ENCODE measurements at regions not wholly inside any gene's neighbourhood (a gene's known extent, or its start where the extent isn't known, plus 50 kb on each side); places are given as distances from the start of the nearest gene placed in this dataset.
"Not testable (repeated sequence)": the region's sequence is repeated elsewhere in the genome, so short reads cannot be mapped to it uniquely, and the experiment has no call there.

GRCh38 chr22:34306361-34306760, 386.1 kb upstream of the LARGE1 start:
- DNase-seq (ENCODE audit: low read depth in 2 of 2) = no peak

- DNase-seq (ENCODE audit: low read depth in 2 of 2) = no peak
Observed at GRCh38 chr22:34308101-34308500, 387.8 kb upstream of the LARGE1 start.

DNA sequence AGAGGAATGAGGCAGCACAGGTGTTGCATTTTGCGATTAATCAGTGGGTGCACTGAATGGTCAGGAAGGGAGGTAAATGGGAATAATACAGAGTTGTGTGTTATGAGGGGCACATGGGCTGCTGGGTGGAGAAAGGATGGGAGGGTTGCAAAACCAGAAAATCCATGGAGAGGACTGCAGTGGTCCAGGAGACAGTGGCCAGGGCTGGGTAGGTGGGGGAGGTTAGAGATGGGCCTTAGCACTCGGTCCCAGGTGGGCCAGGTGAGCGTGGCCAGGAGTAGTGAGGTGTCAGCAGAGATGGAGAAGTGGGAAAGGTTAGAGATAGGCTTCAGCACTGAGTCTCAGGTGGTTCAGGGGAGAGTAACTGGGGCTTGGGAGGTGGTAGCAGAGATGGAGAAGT, 399.1 kb upstream of the LARGE1 start:
- no peak for DNase-seq (ENCODE audit: low read depth in 2 of 2)

GRCh38 chr22:34324763-34325162, 404.5 kb upstream of the LARGE1 start:
- DNase-seq (ENCODE audit: low read depth in 2 of 2) = no peak

GRCh38 chr22:34326901-34327300, 406.6 kb upstream of the LARGE1 start:
- DNase-seq (ENCODE audit: low read depth in 2 of 2) = no peak

GRCh38 chr22:34330432-34330831, 410.2 kb upstream of the LARGE1 start:
- DNase-seq (ENCODE audit: low read depth in 2 of 2) = no peak

DNA sequence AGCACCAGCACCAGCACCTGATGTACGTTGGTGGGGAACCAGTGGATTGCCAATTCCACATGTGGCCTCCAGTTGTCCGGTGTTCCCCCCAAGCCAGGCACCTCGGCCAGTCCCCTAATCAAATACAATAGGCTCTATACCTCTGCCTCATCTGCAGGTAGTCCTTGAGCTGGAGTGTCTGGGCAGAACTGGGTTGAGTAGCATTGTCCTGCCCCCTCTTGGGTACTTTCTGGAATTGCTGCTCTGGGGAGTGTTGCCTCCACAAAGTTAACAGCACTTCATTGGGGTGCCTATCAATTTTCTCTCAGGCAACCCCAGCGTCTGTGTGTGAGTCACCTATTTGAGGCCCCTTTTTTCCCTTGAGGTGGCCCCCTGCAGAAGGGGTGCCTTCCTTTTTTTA, 413.0 kb upstream of the LARGE1 start:
- DNase-seq (ENCODE audit: low read depth in 2 of 2) = no peak

GRCh38 chr22:34334893-34335292, 414.6 kb upstream of the LARGE1 start:
- no peak for DNase-seq (ENCODE audit: low read depth in 2 of 2)

- DNase-seq (ENCODE audit: low read depth in 2 of 2) = no peak
Observed at GRCh38 chr22:34344702-34345101, 424.4 kb upstream of the LARGE1 start.

DNA sequence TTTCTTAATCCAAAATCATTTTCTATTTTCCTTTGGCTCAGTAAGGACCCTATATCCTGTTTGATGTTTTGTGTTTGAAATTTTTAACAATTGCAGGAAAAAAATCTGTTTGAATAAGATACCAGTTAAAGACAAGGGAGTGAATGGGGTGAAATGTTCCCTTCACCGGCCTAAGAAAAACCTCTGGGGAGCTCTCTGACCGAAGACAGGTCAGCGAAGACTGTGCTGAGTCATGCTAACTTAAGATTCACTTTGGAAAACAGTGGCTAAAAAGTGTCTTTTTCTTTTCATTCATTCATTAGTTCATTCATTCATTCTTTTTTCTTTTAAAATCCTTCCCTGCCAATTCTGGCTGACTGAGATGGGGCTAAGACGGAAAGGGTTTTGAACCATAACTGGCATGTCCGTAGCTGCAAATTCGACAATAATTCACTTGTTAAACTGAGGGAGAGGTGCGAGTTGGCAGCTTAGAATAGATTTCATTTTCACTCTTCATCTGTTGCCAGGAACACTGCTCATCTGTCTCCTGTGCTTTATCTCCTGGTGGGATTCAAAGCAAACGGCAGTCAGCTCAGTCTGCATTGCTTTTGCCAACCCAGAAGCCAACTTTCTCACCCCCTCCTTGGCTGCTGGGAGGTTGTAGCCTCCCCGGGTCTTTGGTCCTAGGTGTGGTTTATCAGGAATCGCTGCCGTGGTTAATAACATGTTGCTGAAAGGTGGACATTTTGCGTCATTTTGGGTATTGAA, 434.0 kb upstream of the LARGE1 start:
- DNase-seq (ENCODE audit: low read depth in 2 of 2) = no peak

- no peak for DNase-seq (ENCODE audit: low read depth in 2 of 2)
Observed at GRCh38 chr22:34356481-34356880, 436.2 kb upstream of the LARGE1 start.

DNA sequence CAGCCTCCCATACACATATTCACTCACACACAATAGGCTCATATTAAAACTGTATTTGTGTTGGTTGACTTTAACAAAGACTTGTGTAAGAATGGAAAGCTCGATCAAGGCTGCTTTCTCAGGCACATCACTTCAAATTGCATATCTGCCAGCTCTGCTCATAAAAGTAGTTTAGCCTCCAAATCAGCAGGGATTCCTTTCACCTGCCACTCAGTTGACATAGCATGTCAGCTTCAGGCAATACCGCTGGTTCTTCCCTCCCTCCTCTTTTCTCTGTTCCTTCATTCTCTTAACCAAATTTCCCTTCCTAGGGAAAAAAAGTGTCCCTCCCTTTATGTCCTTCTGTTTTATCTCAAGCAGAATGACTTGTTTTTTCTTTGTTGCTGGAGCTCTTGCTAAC, 450.4 kb upstream of the LARGE1 start:
- no peak for DNase-seq (ENCODE audit: low read depth in 2 of 2)

GRCh38 chr22:34379825-34380224, 459.5 kb upstream of the LARGE1 start:
- DNase-seq (ENCODE audit: low read depth in 2 of 2) = no peak

- no peak for DNase-seq (ENCODE audit: low read depth in 2 of 2)
Observed at GRCh38 chr22:34380532-34380931, 460.3 kb upstream of the LARGE1 start.

GRCh38 chr22:34390400-34390799, 470.1 kb upstream of the LARGE1 start:
- DNase-seq (ENCODE audit: low read depth in 2 of 2) = no peak

- no peak for DNase-seq (ENCODE audit: low read depth in 2 of 2)
Observed at GRCh38 chr22:34395370-34395769, 475.1 kb upstream of the LARGE1 start.

- no peak for DNase-seq (ENCODE audit: low read depth in 2 of 2)
Observed at GRCh38 chr22:34403667-34404066, 483.4 kb upstream of the LARGE1 start.

DNA sequence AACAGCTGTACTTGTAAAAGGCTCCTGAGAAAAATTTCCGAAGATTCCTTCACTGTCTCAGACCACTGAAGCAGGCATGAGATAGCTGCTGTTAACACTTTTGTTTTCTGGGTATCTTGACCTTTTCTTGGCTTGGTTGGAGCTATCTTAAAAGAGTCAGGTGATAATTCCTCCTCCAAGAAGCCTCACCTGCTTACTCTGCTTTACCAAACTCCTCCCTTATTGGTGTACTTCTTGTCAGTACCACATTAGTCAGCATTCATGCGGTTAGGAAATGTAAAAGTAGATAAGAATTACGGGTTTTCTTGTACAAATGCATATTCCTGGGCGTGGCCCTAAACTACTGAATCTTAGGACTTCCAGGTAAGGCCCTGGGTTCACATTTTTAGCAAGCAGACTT, 489.8 kb upstream of the LARGE1 start:
- no peak for DNase-seq (ENCODE audit: low read depth in 2 of 2)

DNA sequence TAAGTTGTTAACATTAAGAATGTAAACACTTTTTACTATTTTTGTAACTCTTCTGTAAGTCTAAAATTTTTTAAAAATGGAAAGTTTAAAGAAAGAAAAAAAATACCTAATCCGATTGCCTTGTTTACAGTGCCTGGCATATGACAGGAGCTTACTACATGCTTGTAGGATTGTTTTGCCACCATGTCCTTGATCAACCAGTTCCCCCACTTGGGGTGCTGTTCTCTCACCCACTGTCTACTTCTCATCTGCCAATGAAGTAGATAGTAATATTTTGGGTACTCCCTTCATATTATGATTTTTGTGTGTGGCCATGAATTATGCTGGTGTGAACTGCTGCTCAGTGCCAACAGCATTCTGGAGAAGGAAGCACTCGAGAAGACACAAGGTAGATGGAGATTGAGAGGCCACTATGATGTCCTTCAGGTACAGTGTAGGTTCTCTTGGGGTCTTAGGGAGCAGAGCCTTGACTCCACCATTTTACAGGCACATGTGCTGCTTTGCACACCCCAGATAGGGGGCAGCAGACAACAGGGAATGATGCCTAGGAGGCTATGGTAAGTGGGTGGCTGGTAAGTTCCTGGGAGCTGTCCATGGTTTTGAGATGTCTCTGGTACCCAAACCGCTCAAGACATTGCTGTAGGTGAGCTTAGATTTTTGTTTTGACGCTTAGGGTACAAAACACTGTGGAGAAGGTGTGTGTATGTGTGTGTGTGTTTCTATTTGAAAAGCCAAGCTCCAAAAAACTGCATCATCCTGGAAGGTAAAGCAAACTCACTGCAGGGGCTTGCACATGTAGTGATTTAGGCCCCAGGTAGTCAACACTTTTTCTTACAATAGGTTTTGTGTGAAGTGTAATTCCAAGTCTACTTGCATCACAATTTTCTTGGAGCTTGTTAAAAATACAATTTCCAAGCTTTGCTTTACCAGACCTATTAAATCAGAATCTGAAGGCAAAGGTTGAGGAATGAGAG, 494.5 kb upstream of the LARGE1 start:
- peak in 1 of 2 donors; percentile 3 for DNase-seq (ENCODE audit: low read depth in 2 of 2)

- DNase-seq (ENCODE audit: low read depth in 2 of 2) = no peak
Observed at GRCh38 chr22:34416022-34416860, 496.0 kb upstream of the LARGE1 start.

- DNase-seq (ENCODE audit: low read depth in 2 of 2) = not testable (repeated sequence)
Observed at GRCh38 chr22:34422948-34423347, 502.7 kb upstream of the LARGE1 start.

- no peak for DNase-seq (ENCODE audit: low read depth in 2 of 2)
Observed at GRCh38 chr22:34427436-34427835, 507.2 kb upstream of the LARGE1 start.
